Suprapubic skin (tissue), 4 donors: ENCODE measurements at regions not wholly inside any gene's neighbourhood (a gene's known extent, or its start where the extent isn't known, plus 50 kb on each side); places are given as distances from the start of the nearest gene placed in this dataset.

Source experiments
- POLR2A ChIP-seq, 2 donors: fragments of 450-650 bp; IDR thresholded peaks; one replicate each; pipeline ENCODE4 v1.6.1; 2017; ENCODE audit warnings: antibody characterized with exemption in 2 of 2, mild to moderate bottlenecking in 2 of 2, moderate library complexity in 2 of 2
- POLR2AphosphoS5 ChIP-seq, 3 donors: sonication (generic); formaldehyde crosslinking; IDR thresholded peaks; one replicate each; pipeline ENCODE4 v1.6.1; 2017; ENCODE audit warnings: antibody characterized with exemption in 3 of 3

DNA sequence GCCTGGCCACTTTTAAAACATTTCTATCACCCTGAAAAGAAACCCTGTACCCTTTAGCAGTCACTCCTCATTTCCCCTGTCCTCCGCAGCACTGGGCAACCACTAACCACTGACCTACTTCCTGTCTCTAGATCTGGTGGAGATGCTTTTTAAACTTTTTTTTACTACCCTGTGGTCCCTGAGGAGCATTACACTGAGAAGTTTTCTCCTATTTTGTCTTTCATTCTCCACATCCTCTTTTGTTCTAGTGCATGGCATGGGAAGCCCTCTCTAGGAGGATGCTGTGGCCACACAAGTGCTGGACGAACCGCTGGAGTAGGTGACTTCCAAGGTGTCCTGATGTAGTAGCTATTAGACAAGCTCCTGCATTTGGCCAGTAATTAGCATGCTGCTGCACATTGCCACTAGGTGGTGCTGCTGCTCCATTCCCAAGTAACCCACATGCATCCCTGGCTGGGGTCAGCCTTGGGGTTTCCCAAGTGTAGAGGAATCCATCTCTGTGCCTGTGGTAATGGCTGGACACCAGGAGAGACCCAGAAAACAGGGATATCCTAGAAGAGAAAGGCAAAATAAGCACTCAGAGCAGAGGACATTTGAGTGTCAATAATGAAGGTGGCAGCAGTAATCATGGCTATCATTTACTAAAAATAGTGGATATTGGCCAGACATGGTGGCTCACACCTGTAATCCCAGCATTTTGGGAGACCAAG is 143.8 kb upstream of the CRHR1 start:
- TF ChIP-seq POLR2A (IDR thresholded peaks at IDR 0.05) (no peak), POLR2AphosphoS5 (IDR thresholded peaks at IDR 0.05) (no peak)
